Pancreas (tissue), 10 donors: ENCODE measurements at regions not wholly inside any gene's neighbourhood (a gene's known extent, or its start where the extent isn't known, plus 50 kb on each side); places are given as distances from the start of the nearest gene placed in this dataset.

ENCODE experiments used
- ATAC-seq, 4 donors: fragments of 200-7000 bp; cut with Tn5 transposase; one replicate each; pipeline versions ENCODE4 v1.8.0 to v1.9.1; 2020; ENCODE audit warnings: mild to moderate bottlenecking in 4 of 4, moderate library complexity in 4 of 4
- DNase-seq, 6 donors: peaks; one replicate each; pipeline ENCODE4 v3.0.0-alpha.2; 2020
- FAIRE-seq: peaks from 2 replicates; lab custom pipeline; 2012; peaks lifted over from hg19 to GRCh38; lab: Jason Lieb, UNC
- H3K27ac ChIP-seq, 4 donors: fragments of 200-600 bp; sonication (generic); 1 replicate in 3 of 4; 2 replicates in 1 of 4; pipeline versions ENCODE4 v1.5.0 to v1.8.0; 2020
- H3K27me3 ChIP-seq, 4 donors: fragments of 200-600 bp; one replicate each; pipeline ENCODE4 v1.8.0; 2021
- H3K36me3 ChIP-seq, 3 donors: fragments of 200-600 bp; sonication (generic) in 1 of 3; one replicate each; pipeline versions ENCODE4 v1.5.0 to v1.8.0; 2020 to 2021
- H3K4me1 ChIP-seq, 3 donors: fragments of 200-600 bp; one replicate each; pipeline ENCODE4 v1.8.0; 2021
- H3K4me3 ChIP-seq, 4 donors: fragments of 200-600 bp; sonication (generic) in 2 of 4; one replicate each; pipeline versions ENCODE4 v1.5.0 to v1.8.0; 2020 to 2021
- H3K9me3 ChIP-seq, 4 donors: fragments of 200-600 bp; one replicate each; pipeline ENCODE4 v1.8.0; 2021
- CTCF ChIP-seq, 4 donors: fragments of 200-600 bp; sonication (generic) in 3 of 4; IDR thresholded peaks; one replicate each; pipeline versions ENCODE4 v1.5.0 to v1.8.0; 2021; ENCODE audit warnings: antibody characterized with exemption in 4 of 4
- WGBS, 2 donors: extraction: QIAGEN DNeasy Blood & Tissue Kit; methylation state at CpG; one replicate each; pipeline ENCODE4 v1.1.7; 2013; 5-methylcytosine and 5-hydroxymethylcytosine counted together
- intact Hi-C, 3 donors: fragments of 100-400 bp; cut with DNase I; formaldehyde crosslinking; loops; one replicate each; pipeline versions ENCODE4 v1.11.1 to v1.14.2; 2022
- donor health status: healthy with polysubstance abuse.
- donor health status: DM: no; HTN: no; CAD: no; lungs with moderate emphysema.
- donor health status: DM: no; HTN: no; CAD: no.
- donor health status: control.
- donor health status: control.
- donor health status: Bipolar disorder and iron deficiency.
- donor health status: DM: yes; HTN: yes; CAD: no.
- donor health status: DM: no; HTN: no; CAD: no.
- donor health status: DM: no; HTN: no; CAD: no.
- donor health status: DM: yes; HTN: yes; CAD: no.

GRCh38 chr11:69364921-69365320 lies 71.0 kb downstream of the MYEOV start:
- Histone ChIP-seq H3K4me3 (no peak overlapping the region), H3K4me1 (no peaks in the 10 kb centered on the region), H3K27ac (no peak overlapping the region), H3K27me3 (no peaks in the 10 kb centered on the region), H3K36me3 (no peaks in the 10 kb centered on the region), H3K9me3 (no peaks in the 10 kb centered on the region)
- WGBS, 2 donors = 71 to 76% methylated on average over 4 of the region's 4 CpGs
- ATAC-seq = no peak
- DNase-seq = no peak
- intact Hi-C loops = no loop called here
- no peak for FAIRE-seq
- TF ChIP-seq CTCF (IDR thresholded peaks at IDR 0.05) = no peak

DNA sequence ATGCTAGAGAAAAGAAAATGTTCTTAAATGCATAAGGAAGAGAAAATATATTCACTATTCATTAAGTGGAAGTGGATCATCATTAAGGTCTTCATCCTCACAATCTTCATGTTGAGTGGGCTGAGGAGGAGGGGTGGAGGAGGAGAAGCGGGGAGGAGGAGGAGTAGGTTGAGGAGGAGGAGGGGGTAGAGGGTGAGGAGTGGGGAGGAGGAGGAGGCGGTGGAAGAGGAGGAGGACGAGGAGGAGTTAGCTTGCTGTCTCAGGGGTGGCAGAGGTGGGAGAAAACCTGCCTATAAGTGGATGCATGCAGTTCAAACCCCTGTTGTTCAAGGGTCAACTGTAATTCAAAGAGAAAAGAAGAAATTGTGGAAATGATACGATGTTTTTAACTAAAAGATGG lies 71.6 kb downstream of the MYEOV start:
- intact Hi-C loops = no loop called here
- 83 to 86% methylated on average over 4 of the region's 4 CpGs for WGBS, 2 donors
- Histone ChIP-seq H3K27ac (no peak overlapping the region), H3K4me1 (no peaks in the 10 kb centered on the region), H3K4me3 (no peak overlapping the region), H3K27me3 (no peaks in the 10 kb centered on the region), H3K9me3 (no peaks in the 10 kb centered on the region), H3K36me3 (no peaks in the 10 kb centered on the region)
- ATAC-seq = no peak
- no peak for TF ChIP-seq CTCF (IDR thresholded peaks at IDR 0.05)
- no peak for FAIRE-seq
- DNase-seq = no peak

GRCh38 chr11:69366591-69366990 lies 72.6 kb downstream of the MYEOV start:
- H3K4me1 ChIP-seq = no peaks in the 10 kb centered on the region
- no peak for TF ChIP-seq CTCF (IDR thresholded peaks at IDR 0.05)
- H3K27ac ChIP-seq = no peak overlapping the region
- ATAC-seq (no peak), DNase-seq (no peak), FAIRE-seq (no peak)
- no peaks in the 10 kb centered on the region for H3K36me3 ChIP-seq
- intact Hi-C loops = no loop called here
- H3K9me3 ChIP-seq = no peaks in the 10 kb centered on the region
- 90 to 94% methylated on average over 3 of the region's 3 CpGs for WGBS, 2 donors
- no peak overlapping the region for H3K4me3 ChIP-seq
- no peaks in the 10 kb centered on the region for H3K27me3 ChIP-seq

DNA sequence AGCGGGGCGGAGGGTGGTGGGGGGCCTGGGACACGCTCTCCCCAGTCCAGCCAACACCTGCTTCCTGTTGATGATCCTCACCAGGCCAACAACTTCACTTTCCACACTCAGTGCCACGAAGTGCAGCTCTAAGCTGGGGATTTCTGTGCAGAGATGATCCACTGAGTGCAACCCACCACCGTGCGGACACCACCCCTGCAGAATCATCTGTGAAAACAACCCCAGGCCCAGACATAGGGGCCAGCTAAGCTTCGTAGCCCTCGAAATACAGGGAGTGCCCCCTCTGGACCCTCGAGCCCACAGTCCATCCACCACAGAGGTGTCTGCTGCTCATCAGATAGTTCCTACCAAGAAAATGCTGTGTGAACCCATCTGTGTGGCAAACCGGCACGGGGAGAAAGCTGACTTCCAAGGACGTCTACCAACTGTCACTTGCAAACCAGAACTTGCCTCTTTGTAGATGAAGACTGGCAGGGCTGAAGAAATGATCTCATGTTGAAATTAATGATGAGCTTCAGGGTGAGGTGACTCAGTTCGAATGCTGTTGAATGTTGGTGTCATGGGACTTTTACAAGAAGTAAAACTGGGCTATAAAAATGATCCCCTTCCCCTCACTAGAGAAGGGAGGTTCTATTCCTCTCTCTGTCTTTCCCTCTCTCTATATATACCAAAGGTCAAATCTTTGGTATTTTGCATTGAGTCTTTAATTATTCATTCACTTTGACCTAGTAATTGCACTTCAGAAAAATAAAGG lies 73.4 kb downstream of the MYEOV start:
- Histone ChIP-seq H3K4me1 (no peaks in the 10 kb centered on the region), H3K27ac (no peak overlapping the region), H3K4me3 (no peak overlapping the region), H3K27me3 (no peaks in the 10 kb centered on the region), H3K36me3 (no peaks in the 10 kb centered on the region), H3K9me3 (no peaks in the 10 kb centered on the region)
- ATAC-seq = no peak
- intact Hi-C loops = no loop called here
- FAIRE-seq = no peak
- WGBS, 2 donors = 66 to 78% methylated on average over 13 of the region's 13 CpGs
- DNase-seq = no peak
- no peak for TF ChIP-seq CTCF (IDR thresholded peaks at IDR 0.05)

GRCh38 chr11:69368119-69368880 lies 74.3 kb downstream of the MYEOV start:
- Histone ChIP-seq H3K27me3 (no peaks in the 10 kb centered on the region), H3K36me3 (no peaks in the 10 kb centered on the region), H3K4me1 (no peaks in the 10 kb centered on the region), H3K27ac (no peak overlapping the region), H3K9me3 (no peaks in the 10 kb centered on the region), H3K4me3 (no peak overlapping the region)
- DNase-seq = peak in 2 of 6 donors; percentile 2 to 3
- WGBS, 2 donors = 78 to 87% methylated on average over 10 of the region's 10 CpGs
- FAIRE-seq = no peak
- no peak for ATAC-seq
- TF ChIP-seq CTCF (IDR thresholded peaks at IDR 0.05) = no peak
- intact Hi-C loops = no loop called here
